ENCODE measurements at regions not wholly inside any gene's neighbourhood (a gene's known extent, or its start where the extent isn't known, plus 50 kb on each side); places are given as distances from the start of the nearest gene placed in this dataset.

GRCh38 chr10:36801660-36802059, 323.7 kb upstream of the ANKRD30A start:
- no peak overlapping the region for H2AFZ ChIP-seq (ENCODE audit: low read length)
- no peaks in the 10 kb centered on the region for H3K79me2 ChIP-seq (ENCODE audit: insufficient read depth, low read length)
- H3K27me3 ChIP-seq (ENCODE audit: insufficient read depth, low read length, poor library complexity, severe bottlenecking) = no peaks in the 10 kb centered on the region
- H3K9ac ChIP-seq (ENCODE audit: low read depth, low read length, poor library complexity, severe bottlenecking) = no peak overlapping the region
- no peaks in the 10 kb centered on the region for H3K36me3 ChIP-seq (ENCODE audit: insufficient read depth, low read length)
- no peaks in the 10 kb centered on the region for H3K9me2 ChIP-seq (replicated peaks; ENCODE audit: low read depth, low read length)
- H3K9me3 ChIP-seq (ENCODE audit: insufficient read depth, low read depth, low read length) = no peaks in the 10 kb centered on the region
- no peaks in the 10 kb centered on the region for H3K4me1 ChIP-seq (ENCODE audit: insufficient read depth, low read length, poor library complexity, severe bottlenecking)
- H3F3A ChIP-seq (ENCODE audit: low read depth) = no peaks in the 10 kb centered on the region
- H4K20me1 ChIP-seq (ENCODE audit: insufficient read depth, low read length, poor library complexity, severe bottlenecking) = no peaks in the 10 kb centered on the region
- no peak overlapping the region for H3K4me2 ChIP-seq (ENCODE audit: low read depth, low read length, poor library complexity, severe bottlenecking)
- TF ChIP-seq, protein P1, sequence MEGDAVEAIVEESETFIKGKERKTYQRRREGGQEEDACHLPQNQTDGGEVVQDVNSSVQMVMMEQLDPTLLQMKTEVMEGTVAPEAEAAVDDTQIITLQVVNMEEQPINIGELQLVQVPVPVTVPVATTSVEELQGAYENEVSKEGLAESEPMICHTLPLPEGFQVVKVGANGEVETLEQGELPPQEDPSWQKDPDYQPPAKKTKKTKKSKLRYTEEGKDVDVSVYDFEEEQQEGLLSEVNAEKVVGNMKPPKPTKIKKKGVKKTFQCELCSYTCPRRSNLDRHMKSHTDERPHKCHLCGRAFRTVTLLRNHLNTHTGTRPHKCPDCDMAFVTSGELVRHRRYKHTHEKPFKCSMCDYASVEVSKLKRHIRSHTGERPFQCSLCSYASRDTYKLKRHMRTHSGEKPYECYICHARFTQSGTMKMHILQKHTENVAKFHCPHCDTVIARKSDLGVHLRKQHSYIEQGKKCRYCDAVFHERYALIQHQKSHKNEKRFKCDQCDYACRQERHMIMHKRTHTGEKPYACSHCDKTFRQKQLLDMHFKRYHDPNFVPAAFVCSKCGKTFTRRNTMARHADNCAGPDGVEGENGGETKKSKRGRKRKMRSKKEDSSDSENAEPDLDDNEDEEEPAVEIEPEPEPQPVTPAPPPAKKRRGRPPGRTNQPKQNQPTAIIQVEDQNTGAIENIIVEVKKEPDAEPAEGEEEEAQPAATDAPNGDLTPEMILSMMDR (conservative IDR thresholded peaks at IDR 0.05; ENCODE audit: low read length) = no peak
- no peak for TF ChIP-seq EZH2phosphoT487 (IDR thresholded peaks at IDR 0.05; ENCODE audit: borderline replicate concordance)
- H3K4me3 ChIP-seq (ENCODE audit: low read length, poor library complexity, severe bottlenecking) = no peak overlapping the region

DNA sequence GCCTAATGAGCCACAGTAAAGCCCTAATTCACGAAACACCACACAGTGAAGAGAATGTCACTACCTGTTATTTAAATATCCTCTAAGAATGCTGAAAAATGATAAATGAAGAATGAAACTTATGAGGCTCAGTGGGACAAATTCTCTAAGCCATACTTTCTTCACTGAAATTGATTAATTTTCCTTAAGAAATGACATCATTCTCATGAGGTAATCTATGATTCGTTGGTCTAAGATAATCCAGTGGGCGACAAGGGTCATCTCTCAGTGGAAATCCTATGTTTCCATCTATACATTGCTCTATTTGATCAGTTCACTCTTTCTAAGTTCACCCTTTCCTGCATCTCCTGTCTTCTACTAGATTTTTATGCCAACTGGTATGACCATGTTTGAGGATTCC, 330.4 kb upstream of the ANKRD30A start:
- TF ChIP-seq EZH2phosphoT487 (IDR thresholded peaks at IDR 0.05; ENCODE audit: borderline replicate concordance) = no peak
- TF ChIP-seq, protein P1 (conservative IDR thresholded peaks at IDR 0.05; ENCODE audit: low read length) = no peak
- no peaks in the 10 kb centered on the region for H3K36me3 ChIP-seq (ENCODE audit: insufficient read depth, low read length)
- H4K20me1 ChIP-seq (ENCODE audit: insufficient read depth, low read length, poor library complexity, severe bottlenecking) = no peaks in the 10 kb centered on the region
- no peak overlapping the region for H2AFZ ChIP-seq (ENCODE audit: low read length)
- H3K79me2 ChIP-seq (ENCODE audit: insufficient read depth, low read length) = no peaks in the 10 kb centered on the region
- no peaks in the 10 kb centered on the region for H3K27me3 ChIP-seq (ENCODE audit: insufficient read depth, low read length, poor library complexity, severe bottlenecking)
- no peaks in the 10 kb centered on the region for H3K4me1 ChIP-seq (ENCODE audit: insufficient read depth, low read length, poor library complexity, severe bottlenecking)
- no peak overlapping the region for H3K4me2 ChIP-seq (ENCODE audit: low read depth, low read length, poor library complexity, severe bottlenecking)
- H3F3A ChIP-seq (ENCODE audit: low read depth) = no peaks in the 10 kb centered on the region
- no peak overlapping the region for H3K4me3 ChIP-seq (ENCODE audit: low read length, poor library complexity, severe bottlenecking)
- no peak overlapping the region for H3K9ac ChIP-seq (ENCODE audit: low read depth, low read length, poor library complexity, severe bottlenecking)
- no peaks in the 10 kb centered on the region for H3K9me3 ChIP-seq (ENCODE audit: insufficient read depth, low read depth, low read length)
- no peaks in the 10 kb centered on the region for H3K9me2 ChIP-seq (replicated peaks; ENCODE audit: low read depth, low read length)

DNA sequence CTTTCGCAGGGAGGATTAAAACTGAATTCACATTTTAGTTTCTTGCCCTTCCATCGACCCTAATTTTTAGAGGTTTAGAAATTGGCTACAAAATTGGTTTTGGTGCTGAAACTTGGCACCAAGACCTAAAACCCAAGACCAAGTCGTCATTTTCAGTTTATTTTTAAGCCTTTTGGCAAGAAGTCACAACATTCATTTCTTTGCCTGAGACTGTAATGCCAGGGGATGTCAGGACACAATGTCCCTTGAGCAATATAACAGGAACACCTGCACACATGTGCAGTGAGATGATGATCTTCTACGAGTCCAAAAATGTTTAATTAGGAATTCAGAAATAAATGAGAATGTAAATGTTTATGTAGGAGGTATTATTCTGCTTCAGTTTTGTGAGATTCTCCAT, 335.4 kb upstream of the ANKRD30A start:
- H3K9ac ChIP-seq (ENCODE audit: low read depth, low read length, poor library complexity, severe bottlenecking) = no peak overlapping the region
- no peaks in the 10 kb centered on the region for H3K36me3 ChIP-seq (ENCODE audit: insufficient read depth, low read length)
- no peaks in the 10 kb centered on the region for H3K9me2 ChIP-seq (replicated peaks; ENCODE audit: low read depth, low read length)
- H3K79me2 ChIP-seq (ENCODE audit: insufficient read depth, low read length) = no peaks in the 10 kb centered on the region
- no peak overlapping the region for H2AFZ ChIP-seq (ENCODE audit: low read length)
- TF ChIP-seq, protein P1 (conservative IDR thresholded peaks at IDR 0.05; ENCODE audit: low read length) = no peak
- no peaks in the 10 kb centered on the region for H3F3A ChIP-seq (ENCODE audit: low read depth)
- H3K4me1 ChIP-seq (ENCODE audit: insufficient read depth, low read length, poor library complexity, severe bottlenecking) = no peaks in the 10 kb centered on the region
- no peaks in the 10 kb centered on the region for H4K20me1 ChIP-seq (ENCODE audit: insufficient read depth, low read length, poor library complexity, severe bottlenecking)
- no peak overlapping the region for H3K4me2 ChIP-seq (ENCODE audit: low read depth, low read length, poor library complexity, severe bottlenecking)
- no peaks in the 10 kb centered on the region for H3K9me3 ChIP-seq (ENCODE audit: insufficient read depth, low read depth, low read length)
- H3K4me3 ChIP-seq (ENCODE audit: low read length, poor library complexity, severe bottlenecking) = no peak overlapping the region
- H3K27me3 ChIP-seq (ENCODE audit: insufficient read depth, low read length, poor library complexity, severe bottlenecking) = no peaks in the 10 kb centered on the region

Data from Loucy (cell line).